HG03280 (cell line): ENCODE measurements at regions not wholly inside any gene's neighbourhood (a gene's known extent, or its start where the extent isn't known, plus 50 kb on each side); places are given as distances from the start of the nearest gene placed in this dataset.

ENCODE experiments used
- ATAC-seq: cut with Tn5 transposase; IDR thresholded peaks from one replicate; pipeline ENCODE4 v1.9.1; 2021; ENCODE audit warnings: mild to moderate bottlenecking, moderate library complexity; ENCODE audit not compliant: unreplicated experiment

GRCh38 chr6:19759117-19759880 is 77.9 kb upstream of the ID4 start:
- no peak for ATAC-seq

GRCh38 chr6:19761121-19761520 is 76.0 kb upstream of the ID4 start:
- no peak for ATAC-seq

- ATAC-seq, result no peak
These were observed 65.3 kb upstream of the ID4 start for GRCh38 chr6:19771753-19772336.

DNA sequence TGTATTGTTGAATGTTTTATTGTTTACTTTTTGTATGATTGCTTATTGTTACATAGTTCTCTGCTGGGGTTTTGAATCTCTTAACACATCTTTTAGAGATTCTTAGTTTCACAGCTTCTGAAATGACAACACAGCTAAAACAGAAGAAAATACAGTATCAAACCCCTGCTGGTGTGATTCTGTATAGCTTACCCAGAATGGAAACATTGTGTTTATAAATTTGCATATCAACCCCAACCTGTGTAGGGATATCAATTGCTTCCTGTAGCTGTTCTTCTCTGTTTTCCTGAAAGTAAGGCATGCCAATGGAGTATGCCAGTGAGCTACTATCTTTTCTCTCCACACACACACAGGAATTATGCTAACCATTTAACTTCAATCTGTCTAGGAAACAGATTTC is 64.3 kb upstream of the ID4 start:
- no peak for ATAC-seq

DNA sequence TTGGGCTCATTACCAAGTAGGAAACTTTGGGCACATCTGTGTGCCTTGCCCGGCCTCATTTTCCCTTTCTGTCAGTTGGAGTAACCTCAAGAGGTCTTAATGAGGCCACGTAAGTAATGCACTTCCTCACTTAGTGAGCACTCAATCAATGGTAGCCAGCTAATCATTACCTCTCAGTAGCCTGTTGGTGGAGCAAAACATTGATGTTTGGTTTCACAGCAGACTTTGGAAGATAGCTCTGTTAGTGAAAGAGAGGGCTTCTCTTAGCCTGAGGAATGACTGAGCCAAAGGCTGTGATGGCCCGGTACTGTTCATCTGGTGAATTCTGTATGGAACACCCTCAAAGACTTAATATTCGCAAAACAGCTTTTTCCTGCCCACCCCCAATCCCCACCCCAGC is 55.9 kb upstream of the ID4 start:
- ATAC-seq, result no peak

- ATAC-seq, result no peak
These were observed 54.6 kb upstream of the ID4 start for GRCh38 chr6:19782588-19782987.
